ENCODE measurements at regions not wholly inside any gene's neighbourhood (a gene's known extent, or its start where the extent isn't known, plus 50 kb on each side); places are given as distances from the start of the nearest gene placed in this dataset.
"Not testable (repeated sequence)": the region's sequence is repeated elsewhere in the genome, so short reads cannot be mapped to it uniquely, and the experiment has no call there.

DNA sequence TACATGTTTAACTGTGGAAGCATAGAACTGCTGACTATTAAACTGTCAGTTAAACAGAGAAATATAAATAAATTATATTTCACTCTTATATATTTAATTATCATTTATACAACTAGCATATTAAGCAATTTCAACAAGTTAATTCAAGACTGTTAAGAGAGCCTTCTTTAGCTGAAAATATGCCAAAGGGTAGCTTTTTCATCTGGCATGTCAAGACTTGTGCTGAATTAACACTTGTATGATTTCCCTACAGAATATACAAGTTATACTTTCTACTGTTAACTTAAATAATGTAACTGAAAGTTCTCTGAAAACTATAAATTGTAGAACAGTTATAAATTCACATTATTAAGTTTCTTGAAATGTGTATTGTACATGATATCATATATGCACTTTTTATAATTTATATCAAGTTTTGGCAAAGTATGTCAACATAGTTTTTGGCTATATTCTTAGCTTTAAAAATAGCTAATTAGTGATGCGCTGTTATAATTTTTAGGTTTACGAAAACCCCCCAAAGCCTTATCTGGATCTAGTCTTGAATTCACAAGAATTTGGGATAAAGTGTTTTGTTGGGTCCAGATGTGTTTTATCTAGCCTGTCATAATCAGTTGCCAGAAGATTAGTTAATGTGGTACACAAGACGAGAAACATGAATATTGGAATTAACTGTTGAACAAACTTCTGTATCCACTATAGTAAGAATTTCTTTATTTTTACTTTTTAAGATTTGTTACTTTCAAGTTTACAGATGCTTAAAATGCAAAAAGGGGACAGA lies 231.1 kb upstream of the FOXP2 start:
- H3K27ac Mint-ChIP-seq, result no peak overlapping the region
- ATAC-seq (no peak), DNase-seq (ENCODE audit: low spot score) (no peak)
- no peaks in the 10 kb centered on the region for H3K4me1 Mint-ChIP-seq (ENCODE audit: low read depth in 2 of 2)
- H3K36me3 Mint-ChIP-seq, result no peaks in the 10 kb centered on the region
- no peaks in the 10 kb centered on the region for H3K27me3 Mint-ChIP-seq
- no peak overlapping the region for H3K4me3 Mint-ChIP-seq
- H3K9me3 Mint-ChIP-seq, result no peaks in the 10 kb centered on the region

DNA sequence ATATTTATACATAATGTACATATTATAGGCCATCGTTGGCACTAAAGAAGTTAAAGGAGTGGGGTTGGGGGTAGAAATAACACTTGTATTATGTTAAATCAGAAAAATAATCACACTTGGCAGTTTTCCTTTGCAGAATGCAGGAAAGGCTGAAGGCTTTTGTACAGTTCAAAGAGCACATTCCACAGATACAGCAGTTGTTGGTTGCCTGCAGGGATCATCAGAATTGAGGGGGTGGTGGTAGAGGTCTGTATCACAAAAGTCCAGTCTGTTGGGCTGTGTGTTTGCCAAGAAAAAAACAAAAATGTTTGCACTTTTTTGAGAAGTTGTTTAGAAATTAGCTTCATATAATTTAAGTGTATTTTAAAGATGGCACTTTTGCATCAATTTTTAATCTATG lies 231.8 kb upstream of the FOXP2 start:
- Mint-ChIP-seq H3K36me3 (no peaks in the 10 kb centered on the region), H3K27ac (no peak overlapping the region)

DNA sequence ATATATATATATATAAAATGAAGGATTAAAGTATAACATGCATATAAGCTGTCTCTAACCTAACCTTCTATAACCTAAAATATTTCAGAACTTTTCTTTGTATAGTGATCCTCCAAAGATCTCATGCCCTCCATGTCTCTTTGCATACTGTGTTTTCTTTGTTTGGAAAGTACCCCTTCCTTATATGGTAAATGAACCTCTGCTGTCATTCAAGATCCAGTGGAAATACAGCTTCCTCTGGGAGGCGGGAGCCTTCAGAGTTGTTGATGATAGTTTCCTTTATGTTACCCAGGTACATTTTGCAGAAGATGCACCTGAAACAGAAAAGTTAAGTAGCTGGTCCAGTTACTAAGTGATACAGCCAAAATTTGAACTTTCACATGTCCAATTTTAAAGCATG lies 233.3 kb upstream of the FOXP2 start:
- no peaks in the 10 kb centered on the region for H3K4me1 Mint-ChIP-seq (ENCODE audit: low read depth in 2 of 2)

More for the DNA sequence above, 231.8 kb upstream of the FOXP2 start:
- ATAC-seq (no peak), DNase-seq (ENCODE audit: low spot score) (no peak)
- Mint-ChIP-seq H3K4me1 (ENCODE audit: low read depth in 2 of 2) (no peaks in the 10 kb centered on the region), H3K4me3 (no peak overlapping the region), H3K27me3 (no peaks in the 10 kb centered on the region), H3K9me3 (no peaks in the 10 kb centered on the region)

DNA sequence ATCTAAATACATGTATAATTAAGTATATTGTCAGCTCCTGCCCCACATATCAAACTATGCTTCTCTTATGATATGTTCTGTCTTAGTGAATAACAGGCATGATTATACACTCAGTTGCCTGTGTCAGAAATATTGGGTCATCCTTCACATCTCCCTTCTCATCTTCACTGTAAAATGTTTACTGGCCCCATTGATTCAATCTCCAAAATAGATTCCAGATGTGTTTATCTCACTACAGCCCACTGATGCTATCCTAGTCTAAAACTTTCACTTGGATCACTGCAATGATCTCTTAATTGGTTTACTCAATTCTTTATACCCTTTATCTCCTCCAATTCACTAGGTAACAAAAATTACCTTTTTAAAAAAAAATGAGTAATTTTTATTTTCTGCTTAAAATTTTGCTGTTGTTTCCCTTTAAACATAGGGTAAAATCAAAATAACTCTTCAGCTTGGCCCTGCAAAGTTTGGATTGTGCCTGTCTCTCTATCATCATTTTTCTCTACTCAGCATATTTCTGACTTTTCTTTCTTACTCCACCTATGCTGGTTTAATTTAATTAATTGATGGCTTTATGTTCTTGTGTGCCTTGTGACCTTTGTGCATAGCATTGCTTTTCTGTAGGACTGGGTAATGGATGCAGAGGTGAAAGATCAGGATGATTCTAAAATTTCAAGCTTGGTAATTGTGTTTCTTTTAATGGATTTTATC lies 233.9 kb upstream of the FOXP2 start:
- ATAC-seq (no peak), DNase-seq (ENCODE audit: low spot score) (no peak)
- Mint-ChIP-seq H3K36me3 (no peaks in the 10 kb centered on the region), H3K27ac (no peak overlapping the region), H3K9me3 (no peaks in the 10 kb centered on the region), H3K27me3 (no peaks in the 10 kb centered on the region), H3K4me1 (ENCODE audit: low read depth in 2 of 2) (no peaks in the 10 kb centered on the region), H3K4me3 (no peak overlapping the region)

More for the DNA sequence above, 233.3 kb upstream of the FOXP2 start:
- Mint-ChIP-seq H3K9me3 (no peaks in the 10 kb centered on the region), H3K4me3 (no peak overlapping the region), H3K36me3 (no peaks in the 10 kb centered on the region), H3K27me3 (no peaks in the 10 kb centered on the region), H3K27ac (no peak overlapping the region)
- no peak for DNase-seq (ENCODE audit: low spot score)
- ATAC-seq, result no peak

DNA sequence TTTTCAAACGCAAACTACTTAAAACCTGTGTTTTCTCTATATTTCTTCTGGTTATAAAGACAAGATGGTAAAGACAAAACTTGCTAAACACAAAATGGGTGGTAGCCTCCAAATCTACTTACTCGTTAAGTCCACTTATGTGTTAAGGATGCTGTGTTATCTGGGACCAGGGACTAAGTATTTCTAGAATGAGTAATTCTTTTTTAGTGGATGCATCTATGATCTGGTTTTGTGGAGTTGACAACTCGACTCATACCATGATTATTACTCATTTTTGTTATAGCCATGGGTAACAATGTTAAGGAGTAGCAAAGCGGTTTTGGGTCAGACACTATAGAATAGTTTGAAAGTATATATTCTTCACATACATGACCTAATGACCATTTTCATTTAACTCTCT lies 239.5 kb upstream of the FOXP2 start:
- Mint-ChIP-seq H3K4me1 (ENCODE audit: low read depth in 2 of 2) (no peaks in the 10 kb centered on the region), H3K4me3 (no peak overlapping the region), H3K27ac (no peak overlapping the region), H3K36me3 (no peaks in the 10 kb centered on the region), H3K27me3 (no peaks in the 10 kb centered on the region), H3K9me3 (peaks cover 4% of the 10 kb centered on the region)
- no peak for DNase-seq (ENCODE audit: low spot score)
- ATAC-seq, result no peak

DNA sequence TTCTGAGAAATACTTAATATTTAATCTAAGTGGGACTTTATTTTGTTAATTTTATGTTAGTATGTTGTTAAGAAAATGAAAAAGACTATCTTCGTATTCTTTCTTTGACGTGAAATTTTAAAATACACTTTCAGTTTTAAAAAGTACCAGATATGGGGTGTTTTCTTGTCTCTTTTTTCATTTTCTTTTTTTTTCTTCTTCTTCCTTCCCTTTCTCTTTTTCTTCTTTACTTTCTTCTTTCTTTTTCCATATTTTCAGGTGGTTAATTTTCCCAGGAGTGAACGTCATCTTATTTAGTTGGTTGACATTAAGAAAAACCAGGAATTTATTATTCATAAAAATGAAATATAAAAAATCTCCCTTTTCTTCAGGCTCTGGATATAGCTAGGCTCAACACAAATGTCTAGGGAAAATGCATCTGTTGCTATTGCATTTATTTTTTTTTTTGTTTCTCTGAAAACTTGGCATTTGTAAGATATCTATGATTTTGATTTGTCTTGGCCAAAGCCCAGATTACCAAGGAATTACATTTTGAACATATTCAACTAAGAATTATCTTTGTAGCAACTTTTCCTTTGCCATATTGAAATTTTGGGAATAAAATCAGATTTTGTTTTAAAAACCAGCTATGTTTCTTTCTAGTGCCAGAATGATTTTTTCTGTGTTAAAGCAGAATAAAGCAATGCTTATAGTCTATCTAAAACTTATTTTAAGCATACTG lies 241.3 kb upstream of the FOXP2 start:
- Mint-ChIP-seq H3K4me3 (no peak overlapping the region), H3K27ac (no peak overlapping the region), H3K36me3 (no peaks in the 10 kb centered on the region), H3K27me3 (no peaks in the 10 kb centered on the region), H3K9me3 (peaks cover 13% of the 10 kb centered on the region), H3K4me1 (ENCODE audit: low read depth in 2 of 2) (no peaks in the 10 kb centered on the region)
- ATAC-seq (no peak), DNase-seq (ENCODE audit: low spot score) (no peak)

DNA sequence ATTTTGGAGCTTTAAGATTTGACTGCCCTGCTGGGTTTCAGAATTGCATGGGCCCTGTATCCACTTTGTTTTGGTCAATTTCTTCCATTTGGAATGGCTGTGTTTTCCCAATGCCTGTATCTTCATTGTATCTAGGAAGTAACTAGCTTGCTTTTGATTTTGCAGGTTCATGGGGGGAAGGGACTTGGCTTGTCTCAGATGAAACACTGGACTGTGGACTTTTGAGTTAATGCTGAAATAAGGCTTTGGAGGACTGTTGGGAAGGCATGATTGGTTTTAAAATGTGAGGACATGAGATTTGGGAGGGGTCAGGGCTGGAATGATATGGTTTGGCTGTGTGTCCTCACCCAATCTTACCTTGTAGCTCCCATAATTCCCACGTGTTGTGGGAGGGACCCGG lies 245.2 kb upstream of the FOXP2 start:
- H3K4me1 Mint-ChIP-seq (ENCODE audit: low read depth in 2 of 2), result not testable (repeated sequence)

DNA sequence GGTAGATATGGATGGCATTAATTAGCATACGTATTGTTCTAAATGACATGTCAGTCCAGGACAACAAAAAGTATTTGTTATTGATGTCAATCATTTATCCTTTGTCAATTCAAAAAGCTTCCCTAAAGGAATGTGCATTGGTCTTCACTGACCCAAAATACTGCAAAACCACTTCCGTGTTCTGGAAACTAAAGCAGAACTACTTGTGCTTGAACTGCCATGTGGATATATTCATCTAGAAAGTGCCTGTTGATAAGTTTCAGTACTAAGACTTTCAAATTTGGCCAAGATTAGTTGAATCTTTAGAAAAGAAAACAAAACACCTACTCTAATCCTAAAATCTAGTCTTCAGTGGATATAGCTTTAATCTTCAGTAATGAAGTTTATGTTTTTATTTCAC lies 242.1 kb upstream of the PPP1R3A start:
- Mint-ChIP-seq H3K36me3 (no peaks in the 10 kb centered on the region), H3K4me3 (no peak overlapping the region), H3K27me3 (no peaks in the 10 kb centered on the region), H3K27ac (no peak overlapping the region), H3K4me1 (ENCODE audit: low read depth in 2 of 2) (no peaks in the 10 kb centered on the region), H3K9me3 (peaks cover 4% of the 10 kb centered on the region)
- no peak for DNase-seq (ENCODE audit: low spot score)
- ATAC-seq, result no peak

More for the DNA sequence above, 245.2 kb upstream of the FOXP2 start:
- ATAC-seq; H3K27ac Mint-ChIP-seq; H3K4me3 Mint-ChIP-seq; DNase-seq (ENCODE audit: low spot score); H3K36me3 Mint-ChIP-seq; H3K27me3 Mint-ChIP-seq: not testable (repeated sequence)
- H3K9me3 Mint-ChIP-seq, result peaks cover 13% of the 10 kb centered on the region

DNA sequence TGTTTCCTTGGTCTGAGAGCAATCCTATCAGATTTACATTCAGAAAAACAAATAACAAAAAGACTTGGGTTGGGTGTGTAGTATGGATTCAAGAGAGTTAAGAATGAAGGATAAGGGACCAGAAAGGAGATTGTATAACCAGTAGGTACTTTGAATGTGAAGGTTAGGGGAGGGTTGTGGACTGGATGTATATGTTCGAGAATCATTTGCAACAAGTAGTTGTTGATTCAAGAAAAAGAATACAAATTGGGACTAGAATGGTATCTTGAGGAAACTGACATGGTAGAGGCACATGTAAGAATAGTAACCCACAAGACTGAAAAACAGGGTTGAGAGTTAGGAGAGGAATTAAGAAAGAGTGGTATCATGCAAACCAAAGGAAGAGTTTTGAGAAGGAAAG lies 240.0 kb upstream of the PPP1R3A start:
- Mint-ChIP-seq H3K4me3 (no peak overlapping the region), H3K9me3 (peaks cover 5% of the 10 kb centered on the region), H3K36me3 (no peaks in the 10 kb centered on the region), H3K4me1 (ENCODE audit: low read depth in 2 of 2) (no peaks in the 10 kb centered on the region), H3K27me3 (no peaks in the 10 kb centered on the region), H3K27ac (no peak overlapping the region)
- no peak for ATAC-seq
- DNase-seq (ENCODE audit: low spot score), result no peak

DNA sequence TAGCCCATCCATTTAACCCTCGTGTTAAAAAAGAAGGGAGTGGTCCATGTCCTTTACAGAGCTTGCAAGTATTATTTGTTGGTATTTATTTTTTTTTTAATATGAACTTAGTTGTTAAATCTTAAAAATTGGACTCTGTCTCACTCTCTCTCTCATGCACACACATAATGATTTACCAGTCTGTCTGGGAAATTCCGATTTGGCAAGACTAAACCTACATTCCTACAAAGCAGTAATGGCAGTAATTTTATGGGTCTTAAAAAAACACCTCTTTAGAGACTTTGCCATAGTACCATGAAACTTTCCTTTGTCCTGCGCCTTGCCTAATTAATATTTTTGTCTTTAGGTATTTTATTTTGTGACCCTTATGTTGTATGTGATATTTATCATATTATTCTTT lies 239.5 kb upstream of the PPP1R3A start:
- Mint-ChIP-seq H3K9me3 (peaks cover 8% of the 10 kb centered on the region), H3K27me3 (no peaks in the 10 kb centered on the region), H3K4me3 (no peak overlapping the region), H3K27ac (no peak overlapping the region), H3K36me3 (no peaks in the 10 kb centered on the region), H3K4me1 (ENCODE audit: low read depth in 2 of 2) (no peaks in the 10 kb centered on the region)
- no peak for DNase-seq (ENCODE audit: low spot score)
- no peak for ATAC-seq

DNA sequence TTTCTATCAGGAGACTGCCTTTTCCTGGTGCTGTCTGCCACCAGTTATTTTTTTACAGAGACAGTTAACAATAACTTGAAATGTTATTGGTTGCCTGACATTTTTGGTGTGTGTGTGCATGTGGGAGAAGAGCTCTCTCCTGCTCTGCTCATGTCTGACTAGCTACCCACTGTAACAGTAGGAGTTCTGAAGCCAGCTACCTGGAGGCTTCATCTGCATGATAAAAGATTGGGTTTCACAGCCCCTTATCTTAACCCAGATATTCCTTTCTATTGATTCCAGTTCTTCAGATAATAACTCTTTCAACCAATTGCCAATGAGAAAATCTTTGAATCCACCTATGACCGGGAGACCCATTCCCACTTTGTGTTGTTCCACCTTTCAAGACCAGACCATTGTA lies 237.4 kb upstream of the PPP1R3A start:
- Mint-ChIP-seq H3K9me3 (peaks cover 8% of the 10 kb centered on the region), H3K4me3 (no peak overlapping the region), H3K27ac (no peak overlapping the region), H3K27me3 (no peaks in the 10 kb centered on the region), H3K36me3 (no peaks in the 10 kb centered on the region), H3K4me1 (ENCODE audit: low read depth in 2 of 2) (no peaks in the 10 kb centered on the region)
- no peak for DNase-seq (ENCODE audit: low spot score)
- ATAC-seq, result no peak

DNA sequence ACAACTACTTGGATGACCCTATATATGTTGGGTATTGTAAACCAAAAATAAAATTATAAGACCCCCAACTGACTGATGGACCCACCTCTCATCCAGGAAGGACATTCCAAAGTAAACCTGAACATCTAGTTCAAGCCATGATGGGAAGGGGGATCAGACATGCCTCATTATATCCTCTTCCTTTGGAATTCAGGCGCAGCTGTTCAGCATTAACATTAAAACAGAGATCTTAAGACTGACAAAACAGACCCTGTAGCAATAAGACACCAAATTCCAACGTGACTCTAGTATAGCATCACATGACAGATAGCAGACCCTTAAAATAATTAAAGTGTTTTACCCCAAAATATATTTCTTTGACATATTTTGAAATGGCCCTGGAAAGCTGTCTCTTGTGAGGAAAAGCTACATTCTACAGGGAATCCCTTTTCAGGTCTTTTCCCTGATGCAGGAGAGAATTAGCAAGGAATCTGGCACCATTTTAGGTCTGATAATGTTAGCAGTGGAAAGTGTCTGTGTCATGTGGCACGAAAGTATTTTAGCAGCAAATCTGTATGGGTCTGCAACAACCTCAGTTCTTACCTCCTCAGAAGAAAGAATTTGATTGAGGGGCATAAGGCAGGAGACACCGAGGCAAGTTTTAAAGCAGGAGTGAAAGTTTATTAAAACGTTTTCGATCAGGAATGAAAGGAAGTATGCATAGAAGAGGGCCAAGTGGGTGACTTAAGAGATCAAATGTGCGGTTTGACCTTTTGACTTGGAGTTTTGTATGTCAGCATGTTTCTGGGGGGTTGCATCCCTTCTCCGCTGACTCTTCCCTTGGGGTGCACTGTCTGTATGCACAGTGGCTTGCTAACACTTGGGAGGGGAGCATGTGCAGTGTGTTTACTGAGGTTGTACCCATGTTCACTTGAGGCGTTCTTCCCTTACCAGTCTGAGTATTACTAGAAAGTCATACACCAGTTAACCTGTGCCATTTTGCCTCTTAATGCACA lies 236.6 kb upstream of the PPP1R3A start:
- peaks cover 8% of the 10 kb centered on the region for H3K9me3 Mint-ChIP-seq
- no peaks in the 10 kb centered on the region for H3K36me3 Mint-ChIP-seq
- H3K4me1 Mint-ChIP-seq (ENCODE audit: low read depth in 2 of 2), result no peaks in the 10 kb centered on the region
- DNase-seq (ENCODE audit: low spot score) (no peak), ATAC-seq (no peak)
- no peak overlapping the region for H3K4me3 Mint-ChIP-seq
- no peaks in the 10 kb centered on the region for H3K27me3 Mint-ChIP-seq
- H3K27ac Mint-ChIP-seq, result no peak overlapping the region

DNA sequence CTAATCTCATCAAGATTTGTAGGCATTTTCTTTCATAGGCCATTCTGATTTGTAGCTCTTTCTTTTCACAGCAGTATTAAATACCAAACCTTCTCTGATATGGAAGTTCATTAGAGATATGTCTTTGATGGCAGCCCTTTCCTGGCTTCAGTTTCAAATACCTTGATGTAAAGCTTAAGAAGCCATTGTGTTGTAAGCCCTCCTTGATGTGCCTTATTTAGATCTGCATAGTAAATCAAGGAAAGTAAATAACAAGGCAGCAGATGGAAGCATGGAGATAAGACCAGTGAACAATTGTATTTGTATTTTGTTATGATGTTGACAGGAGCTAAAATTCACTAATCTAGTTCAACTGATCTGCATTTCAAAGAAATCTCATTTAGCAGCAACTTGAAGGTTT lies 234.9 kb upstream of the PPP1R3A start:
- Mint-ChIP-seq H3K4me3 (no peak overlapping the region), H3K27ac (no peak overlapping the region), H3K36me3 (no peaks in the 10 kb centered on the region)

More for the DNA sequence above, 234.9 kb upstream of the PPP1R3A start:
- Mint-ChIP-seq H3K27me3 (no peaks in the 10 kb centered on the region), H3K4me1 (ENCODE audit: low read depth in 2 of 2) (no peaks in the 10 kb centered on the region), H3K9me3 (peaks cover 5% of the 10 kb centered on the region)
- no peak for ATAC-seq
- DNase-seq (ENCODE audit: low spot score), result no peak

Data from natural killer cell treated with Interleukin-12 subunit alpha and Interleukin-12 subunit beta and Interleukin-15 and Interleukin-18, amount 100 ng/mL, for 72 hours (primary cell).